GM13977 (cell line): ENCODE measurements at regions not wholly inside any gene's neighbourhood (a gene's known extent, or its start where the extent isn't known, plus 50 kb on each side); places are given as distances from the start of the nearest gene placed in this dataset.

Experiments used
- DNase-seq: peaks from one replicate; pipeline ENCODE4 v3.0.0; 2012; ENCODE audit warnings: low spot score
- CTCF ChIP-seq: IDR thresholded peaks from 2 replicates; pipeline ENCODE4 v1.5.1; 2012; ENCODE audit warnings: mild to moderate bottlenecking, control low read depth; ENCODE audit not compliant: insufficient read depth; ENCODE audit errors: extremely low read depth, missing control alignments
- in situ Hi-C: fragments of 300-500 bp; cut with MboI; formaldehyde crosslinking; loops from one replicate; pipeline ENCODE4 v1.12.0; 2022; ENCODE audit warnings: low sequenced_read_pairs, low pct_unique_long_range_greater_than_20kb, mixed read lengths, inconsistent platforms; ENCODE audit not compliant: unreplicated experiment

DNA sequence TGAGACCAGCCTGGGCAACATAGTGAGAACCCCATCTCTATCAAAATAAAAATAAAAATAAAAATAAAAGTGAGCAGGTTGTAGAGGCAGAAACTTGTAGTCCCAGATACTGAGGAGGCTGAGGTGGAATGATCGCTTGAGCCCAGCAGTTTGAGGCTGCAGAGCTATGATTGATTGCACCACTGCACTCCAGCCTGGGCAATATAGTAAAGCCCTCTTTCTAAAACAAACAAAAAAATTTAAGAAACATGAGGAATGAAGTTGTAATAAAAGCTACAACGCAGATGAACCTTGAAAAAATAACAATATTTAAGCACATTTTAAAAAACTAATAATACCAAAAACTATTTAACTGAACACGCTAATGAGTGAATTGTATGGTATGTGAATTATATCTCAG is 919.3 kb downstream of the UQCRFS1 start:
- no peak for DNase-seq
- in situ Hi-C loops, result no loop called here
- no peak for TF ChIP-seq CTCF

- TF ChIP-seq CTCF, result no peak
- no peak for DNase-seq
- in situ Hi-C loops, result no loop called here
Measured at GRCh38 chr19:28292822-28293500, 920.0 kb downstream of the UQCRFS1 start.

DNA sequence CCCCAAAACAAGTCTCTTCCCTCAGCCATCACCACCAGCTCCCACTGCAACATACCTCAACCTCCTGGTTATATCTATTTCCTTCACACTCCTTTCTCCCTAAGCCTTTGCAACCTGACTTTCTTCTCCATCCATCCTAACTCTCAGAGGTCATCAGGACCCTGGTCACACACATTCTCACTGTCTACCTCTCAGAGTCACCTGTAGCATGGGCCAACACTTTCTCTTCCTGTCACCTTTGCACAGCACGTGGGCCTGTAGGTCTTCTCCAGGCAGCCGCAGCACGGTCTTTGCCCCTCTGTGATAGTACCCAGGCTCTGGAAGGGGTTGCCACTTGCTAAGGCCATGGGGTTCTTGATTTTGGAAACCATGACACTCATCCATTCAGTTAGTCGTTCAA is 921.1 kb downstream of the UQCRFS1 start:
- in situ Hi-C loops, result no loop called here
- no peak for TF ChIP-seq CTCF

GRCh38 chr19:28290963-28291657 is 921.8 kb downstream of the UQCRFS1 start:
- in situ Hi-C loops, result no loop called here
- DNase-seq, result no peak
- no peak for TF ChIP-seq CTCF

More for the DNA sequence above, 921.1 kb downstream of the UQCRFS1 start:
- no peak for DNase-seq

DNA sequence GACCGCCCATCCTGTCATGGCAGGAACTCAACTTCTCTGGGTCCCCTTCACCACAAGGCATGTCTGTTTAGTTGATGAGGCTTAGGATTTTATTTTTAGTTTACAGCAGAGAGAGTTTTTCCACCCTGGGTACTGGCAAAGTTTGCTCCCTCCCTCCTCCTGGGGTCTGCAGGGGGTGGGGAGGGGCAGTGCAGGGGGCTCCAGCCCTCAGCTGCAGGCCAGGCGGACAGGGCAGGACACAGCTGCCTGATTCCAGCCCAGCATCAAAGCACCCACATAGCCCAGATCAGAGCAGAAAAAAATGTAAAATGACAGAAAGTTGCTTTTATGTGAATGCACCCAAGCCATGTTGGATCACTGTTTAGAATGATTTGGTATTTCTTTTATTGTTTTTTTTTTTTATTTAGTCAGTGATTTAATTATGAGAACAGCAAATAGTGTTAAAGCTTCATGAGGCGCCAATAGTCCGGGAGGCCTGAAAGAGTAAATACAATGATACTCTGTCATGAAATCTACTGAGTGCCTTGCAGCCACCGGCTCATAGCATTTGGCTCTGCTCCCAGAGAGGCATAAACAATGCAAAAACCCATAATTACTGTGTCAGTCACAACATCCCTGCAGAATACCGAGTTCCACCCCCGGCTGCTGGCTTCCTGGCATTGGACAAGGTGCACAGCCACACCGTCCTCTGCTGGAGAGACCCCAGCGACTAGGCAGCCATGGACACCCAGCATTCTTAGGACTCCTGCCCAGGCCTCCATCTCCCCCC is 923.5 kb downstream of the UQCRFS1 start:
- in situ Hi-C loops, result no loop called here
- DNase-seq, result no peak
- TF ChIP-seq CTCF, result no peak

DNA sequence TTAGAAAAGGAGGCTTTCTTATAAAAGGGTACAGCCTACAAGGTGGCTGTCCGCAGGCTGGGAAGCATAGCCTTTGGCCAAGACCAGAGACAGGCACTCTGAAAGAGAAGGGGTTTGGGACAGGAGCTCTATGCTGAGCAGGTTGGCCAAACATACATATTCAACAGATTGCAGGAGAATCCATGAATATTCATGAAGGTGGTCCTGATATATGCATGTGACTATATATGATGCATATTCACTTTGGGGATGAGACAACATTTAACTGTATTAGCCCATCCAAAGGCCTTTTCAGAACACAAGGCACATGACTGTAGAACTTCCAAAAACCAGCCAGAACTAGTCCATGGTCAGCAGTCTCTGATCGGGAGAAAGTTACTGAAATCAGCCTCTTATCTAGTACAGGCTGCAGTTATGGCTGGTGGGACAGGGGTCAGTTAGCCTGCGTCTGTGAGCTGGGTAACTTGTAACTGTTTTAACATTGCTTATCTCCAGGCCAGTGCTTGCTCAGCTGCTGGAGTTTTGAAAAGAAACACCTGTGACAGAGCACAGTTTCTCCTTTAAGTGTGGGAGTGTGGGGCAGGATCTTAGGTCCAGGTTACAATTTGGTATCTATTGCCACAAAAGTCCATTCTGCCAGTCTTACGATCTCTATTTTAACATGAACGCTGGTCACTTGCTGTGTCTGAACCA is 924.2 kb downstream of the UQCRFS1 start:
- in situ Hi-C loops, result no loop called here
- TF ChIP-seq CTCF, result no peak
- no peak for DNase-seq
